SIG-M5 treated with dmso at 0.1 percent for 504 hours (cell line): ENCODE measurements at regions not wholly inside any gene's neighbourhood (a gene's known extent, or its start where the extent isn't known, plus 50 kb on each side); places are given as distances from the start of the nearest gene placed in this dataset.

Source experiments
- DNase-seq: peaks from one replicate; lab custom pipeline; 2025; ENCODE audit not compliant: unreplicated experiment; lab: John Stamatoyannopoulos, UW

DNA sequence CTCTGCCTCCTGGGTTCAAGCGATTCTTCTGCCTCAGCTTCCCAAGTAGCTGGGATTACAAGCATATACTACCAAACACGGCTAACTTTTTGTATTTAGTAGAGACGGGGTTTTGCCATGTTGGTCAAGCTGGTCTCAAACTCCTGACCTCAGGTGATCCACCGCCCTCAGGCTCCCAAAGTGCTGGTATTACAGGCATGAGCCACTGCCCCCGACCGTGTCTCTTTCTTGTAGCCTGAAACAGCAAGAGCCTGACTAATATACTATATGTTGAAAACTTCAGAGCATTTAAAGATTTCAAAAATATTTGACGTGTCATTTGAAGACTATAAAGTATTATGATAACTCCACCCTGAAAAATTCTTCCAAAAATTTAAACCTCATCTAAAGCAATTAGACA, 71.7 kb upstream of the ZNF648 start:
- DNase-seq: no peak

DNA sequence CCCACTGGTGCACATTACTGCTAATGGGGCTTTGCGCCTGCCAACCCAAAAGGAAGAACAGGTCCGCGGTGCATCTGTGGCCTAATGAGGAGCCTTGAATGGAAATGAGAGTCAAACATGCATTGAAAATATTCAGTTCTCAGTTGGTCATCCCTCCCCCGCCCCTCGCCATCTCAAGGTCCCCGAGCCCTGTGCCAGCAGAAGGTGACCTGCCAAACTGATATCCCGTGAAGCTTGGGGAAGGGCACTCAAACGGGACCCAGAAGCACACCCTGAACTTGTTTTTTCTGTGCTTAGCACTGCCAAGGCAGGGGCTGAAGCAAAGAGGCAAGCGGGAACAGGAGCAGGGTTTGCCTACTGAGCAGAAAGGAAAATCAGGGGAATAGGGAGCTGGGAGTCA, 67.9 kb upstream of the ZNF648 start:
- no peak for DNase-seq

DNA sequence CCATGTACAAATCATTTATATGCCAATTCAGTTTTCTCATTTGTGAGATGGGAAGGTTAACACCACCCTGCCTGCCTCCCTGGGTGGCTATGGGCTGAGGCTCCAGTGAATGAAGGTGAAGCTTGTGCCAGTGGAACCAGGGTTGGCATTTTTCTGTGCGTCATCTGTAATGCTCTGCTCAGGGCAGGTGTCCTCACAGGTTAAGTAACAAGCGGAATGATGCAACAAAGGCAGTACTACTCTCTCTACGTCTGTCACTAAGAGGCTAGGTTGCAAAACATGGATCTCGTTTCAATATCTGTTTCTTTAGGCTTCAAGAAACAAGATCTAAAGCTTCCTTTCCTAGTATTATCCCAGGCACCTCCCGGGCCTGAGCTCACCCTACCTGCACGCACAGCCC, 67.0 kb upstream of the ZNF648 start:
- no peak for DNase-seq

DNA sequence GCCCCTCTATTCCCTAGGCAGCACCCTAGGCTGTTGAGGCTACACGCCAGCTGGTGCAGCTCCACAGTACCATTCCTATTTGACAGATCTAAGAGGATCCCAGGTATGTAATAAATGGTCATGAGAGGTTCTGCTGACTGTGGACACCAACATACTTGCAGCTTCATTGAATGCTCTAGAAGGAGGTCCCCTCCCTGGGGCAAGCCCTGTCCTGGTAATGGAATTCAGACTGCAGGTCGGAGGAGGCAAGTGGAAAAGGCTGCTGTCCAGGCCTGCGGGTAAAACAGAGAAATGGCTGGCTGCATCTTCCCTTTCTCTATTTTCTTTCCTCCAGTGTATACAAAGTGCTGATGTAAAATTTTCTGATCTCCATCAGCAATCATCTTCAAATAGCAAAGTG, 66.1 kb upstream of the ZNF648 start:
- no peak for DNase-seq

DNA sequence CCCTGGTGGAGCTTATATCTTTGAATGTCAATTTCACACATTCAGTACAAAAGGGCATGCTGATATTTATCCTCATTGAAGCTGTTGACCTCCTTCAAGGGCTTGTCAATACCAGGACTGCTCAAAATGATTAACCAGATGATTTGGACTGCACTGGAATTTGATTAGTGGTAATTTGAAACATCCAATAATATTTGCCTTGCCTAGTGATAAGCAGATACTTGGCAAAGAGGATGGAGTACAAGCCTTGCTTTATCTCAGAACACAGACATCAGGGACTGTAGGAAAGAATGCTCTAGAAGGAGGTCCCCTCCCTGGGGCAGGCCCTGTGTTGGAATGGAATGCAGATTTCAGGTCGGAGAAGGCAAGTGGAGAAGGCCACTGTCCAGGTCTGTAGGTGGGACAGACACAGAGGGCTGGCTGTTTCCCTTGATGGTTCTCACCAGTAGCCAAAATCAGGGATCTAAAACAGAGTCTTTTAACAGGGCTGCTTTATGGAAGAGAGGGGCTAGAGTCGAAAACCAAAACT, 64.8 kb upstream of the ZNF648 start:
- no peak for DNase-seq

DNA sequence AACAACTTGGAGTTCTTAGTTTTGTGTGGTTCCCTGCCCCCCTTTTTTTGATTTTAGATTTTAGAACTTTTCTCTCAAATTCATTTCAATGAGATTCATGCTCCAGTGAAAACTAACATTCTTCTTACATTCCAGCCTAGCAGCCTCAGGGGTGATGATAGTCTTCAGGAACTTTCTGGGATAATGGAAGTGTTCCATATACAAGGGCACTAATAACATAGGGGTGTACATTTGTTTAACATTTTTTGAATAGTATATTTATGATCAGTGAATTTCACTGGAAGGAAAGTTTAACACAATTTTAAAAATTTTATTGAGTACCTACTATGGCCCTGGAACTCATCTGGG, 61.4 kb upstream of the ZNF648 start:
- DNase-seq: no peak

DNA sequence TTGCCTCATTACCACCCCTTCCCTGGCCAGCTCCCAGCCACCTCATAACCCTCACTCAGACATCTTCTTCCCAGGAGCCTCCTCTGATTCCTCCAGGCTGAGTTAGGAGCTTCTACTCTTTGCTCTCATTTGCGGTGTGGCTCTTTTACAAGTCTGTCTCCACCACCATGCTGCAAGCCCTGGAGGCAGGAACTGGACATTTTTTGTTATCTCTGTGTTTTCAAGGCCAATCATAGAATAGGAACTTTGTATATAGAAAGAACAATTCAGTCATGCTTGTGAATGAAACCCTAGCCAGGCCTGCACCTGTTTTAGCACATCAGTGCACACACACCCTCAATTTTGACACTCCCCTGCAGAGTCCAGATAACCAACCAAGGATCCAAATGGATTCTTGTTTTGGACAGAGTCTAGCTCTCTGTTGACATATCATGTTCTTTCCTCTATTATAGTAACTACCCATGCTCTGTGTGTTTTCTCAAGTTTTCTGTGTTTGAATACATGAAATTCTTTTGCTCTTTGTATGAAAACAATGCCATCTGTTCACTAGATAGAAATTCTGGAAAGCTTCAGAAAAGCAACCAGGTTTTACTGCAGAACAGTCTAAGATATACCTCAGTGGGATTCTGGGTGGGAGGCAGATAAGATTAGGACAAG, 60.9 kb upstream of the ZNF648 start:
- DNase-seq: no peak

DNA sequence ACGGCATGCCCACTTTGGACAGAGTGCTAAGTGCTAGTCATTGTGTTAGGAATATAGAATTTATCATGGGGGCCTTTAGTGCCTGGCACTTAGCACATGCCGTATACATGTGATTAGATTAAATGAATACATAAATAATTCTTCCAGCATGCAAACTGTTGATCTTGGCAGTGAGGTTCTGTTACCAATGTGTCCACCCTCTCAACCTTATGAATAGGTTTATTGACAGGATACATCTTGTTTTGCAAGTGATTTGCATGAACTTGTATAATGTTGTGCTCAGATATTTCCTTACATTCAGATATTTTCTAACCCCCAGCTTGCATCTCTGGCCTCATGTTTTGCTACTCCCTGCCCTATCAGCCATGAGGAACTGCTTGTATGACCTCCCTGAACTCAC, 60.3 kb upstream of the ZNF648 start:
- no peak for DNase-seq

DNA sequence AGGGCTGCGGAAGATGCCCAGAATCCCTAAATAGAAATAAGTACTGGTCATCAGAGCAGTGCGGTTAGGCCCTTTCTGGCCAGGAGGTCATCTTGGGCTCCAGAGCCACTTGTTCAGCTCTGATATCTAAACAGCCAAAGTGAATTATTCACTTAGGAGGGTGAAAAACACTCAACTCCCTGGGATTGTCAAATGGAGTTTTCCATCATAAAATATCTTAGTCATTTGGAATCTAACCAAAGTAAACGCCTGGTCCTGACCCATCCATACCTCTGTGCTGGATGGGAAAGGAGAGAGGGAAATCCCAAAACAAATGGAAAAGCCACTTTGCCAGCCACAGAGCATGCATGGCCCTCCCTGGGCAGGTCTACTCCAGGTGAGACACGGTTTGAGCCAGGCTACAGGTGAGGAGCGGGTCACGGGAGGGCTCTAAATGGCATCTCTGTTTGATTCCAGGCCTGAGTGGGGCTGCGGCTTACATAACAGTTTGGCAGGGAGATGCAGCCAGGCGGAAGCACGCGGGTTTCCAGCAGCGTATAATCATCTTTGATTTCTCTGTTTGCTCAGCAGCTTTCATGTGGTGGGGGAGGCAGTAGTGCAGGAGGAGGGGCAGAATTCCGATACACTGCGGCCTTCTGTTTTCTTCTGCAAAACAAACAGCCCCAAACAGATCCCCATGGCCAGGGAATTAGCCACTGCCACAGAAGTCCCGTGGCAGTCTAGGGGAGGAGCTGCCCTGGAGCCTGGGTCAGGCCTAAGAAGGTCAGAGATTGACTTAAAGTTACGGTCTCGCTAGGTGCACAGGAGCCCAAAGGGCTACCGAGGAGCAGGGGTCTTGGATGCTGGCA, 59.1 kb upstream of the ZNF648 start:
- no peak for DNase-seq

DNA sequence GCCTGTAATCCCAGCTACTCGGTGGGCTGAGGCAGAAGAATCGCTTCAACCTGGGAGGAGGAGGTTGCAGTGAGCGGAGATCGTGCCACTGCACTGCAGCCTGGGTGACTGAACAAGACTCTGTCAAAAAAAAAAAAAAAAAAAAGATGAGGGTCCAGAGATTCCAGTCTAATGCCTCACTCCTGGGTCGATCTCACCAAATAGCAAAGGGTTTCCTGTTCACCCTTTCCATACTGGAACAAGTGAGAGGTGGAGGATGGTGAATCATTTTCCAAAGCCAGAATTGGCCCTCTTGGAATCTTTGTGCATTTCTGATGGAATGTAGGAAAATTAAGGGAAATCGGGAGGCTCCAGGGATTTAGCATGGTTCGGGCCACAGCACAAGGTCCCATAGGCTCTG, 58.1 kb upstream of the ZNF648 start:
- no peak for DNase-seq

DNA sequence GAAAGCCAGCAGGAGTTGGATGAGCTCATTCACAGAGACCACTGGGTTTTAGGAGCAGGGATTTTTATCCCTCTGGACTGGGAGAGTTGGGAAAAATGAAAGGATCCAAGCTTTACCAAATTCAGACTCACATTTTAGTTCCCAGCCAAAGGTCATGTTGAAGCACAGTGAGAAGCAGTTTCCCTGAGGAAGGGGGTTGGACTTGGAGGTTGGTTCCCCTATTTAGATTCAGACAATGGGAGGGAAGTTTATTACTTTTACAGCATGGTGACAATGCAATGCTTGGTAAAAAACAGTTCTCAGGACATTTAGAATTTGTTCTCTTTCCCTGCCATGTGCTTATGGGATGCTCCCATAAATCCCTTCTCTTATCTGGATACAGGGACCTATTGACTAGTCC, 57.3 kb upstream of the ZNF648 start:
- no peak for DNase-seq

DNA sequence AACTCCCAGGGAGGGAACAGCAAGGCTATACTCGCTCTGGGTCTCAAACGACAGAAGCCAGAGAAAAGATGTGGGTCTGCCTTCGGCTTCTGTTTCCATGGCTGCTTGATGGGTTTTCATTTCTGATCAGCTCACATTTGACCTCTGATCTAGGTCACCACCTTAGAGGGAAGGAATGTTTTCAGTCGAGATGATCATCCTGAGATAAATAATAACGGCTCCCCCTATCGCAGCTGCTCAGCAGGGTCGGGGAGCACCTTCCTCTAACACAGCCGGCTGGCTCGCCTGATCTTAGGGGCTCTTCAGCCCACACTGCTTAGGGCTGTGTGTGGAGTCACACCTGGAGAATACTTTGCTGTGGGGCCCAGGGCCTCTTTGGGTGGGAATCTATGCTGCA, 53.1 kb upstream of the ZNF648 start:
- no peak for DNase-seq

DNA sequence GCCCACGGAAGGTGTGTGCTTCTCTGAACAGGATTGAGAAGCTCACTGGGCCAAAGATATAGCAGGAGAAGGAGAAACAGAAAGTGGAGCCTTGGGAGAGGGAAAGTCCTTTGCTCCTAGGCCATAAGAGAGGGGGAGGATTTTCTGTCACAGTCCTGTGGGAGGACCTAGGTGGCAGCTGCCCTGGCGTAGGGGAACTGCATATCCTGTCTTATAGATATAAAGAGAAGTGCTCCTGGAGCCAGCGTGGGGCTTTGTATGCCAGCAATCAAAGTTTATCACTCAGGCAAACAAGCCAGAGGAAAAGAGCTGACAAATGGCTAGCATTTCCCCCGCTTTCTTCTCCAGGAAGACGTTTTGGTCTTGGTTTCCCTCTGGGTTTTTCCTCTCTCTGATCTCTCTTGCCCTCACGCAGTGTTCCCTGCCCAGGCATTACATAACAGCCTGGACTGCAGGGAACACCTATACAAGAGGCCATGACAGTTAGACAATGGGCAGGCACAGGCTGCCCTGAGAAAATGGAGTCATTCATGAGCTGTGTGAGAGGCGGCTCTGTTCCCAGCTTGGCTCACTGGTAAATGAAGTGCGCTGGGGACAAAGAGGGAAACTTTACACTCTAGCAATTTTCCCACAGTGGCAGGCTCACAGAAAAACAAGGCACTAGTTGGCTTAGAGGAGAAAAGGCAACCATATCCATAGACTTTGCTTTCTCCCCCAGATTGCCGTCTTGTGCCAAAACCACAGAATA, 52.5 kb upstream of the ZNF648 start:
- no peak for DNase-seq

DNA sequence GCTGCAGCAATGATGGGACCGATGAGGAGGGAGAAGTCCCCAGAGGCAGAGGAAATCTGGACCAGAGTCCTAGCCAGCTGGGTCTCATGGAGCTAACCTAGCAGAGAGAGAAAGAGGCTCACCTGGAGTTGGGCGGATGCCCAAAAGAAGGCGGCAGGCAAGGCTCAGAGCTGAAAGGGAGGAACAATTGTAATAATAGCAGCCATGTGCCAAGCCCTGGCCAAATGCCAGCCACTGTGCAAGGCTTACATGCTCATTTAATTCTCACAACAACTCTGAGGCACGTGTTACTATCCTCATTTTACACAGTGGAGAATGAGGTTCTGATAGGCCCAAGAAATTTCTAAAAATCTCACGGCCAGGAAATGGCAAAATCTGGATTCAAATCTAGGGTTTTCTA, 50.0 kb upstream of the ZNF648 start:
- DNase-seq: no peak
